GM12874 (cell line): ENCODE measurements at regions not wholly inside any gene's neighbourhood (a gene's known extent, or its start where the extent isn't known, plus 50 kb on each side); places are given as distances from the start of the nearest gene placed in this dataset.

ENCODE experiments used
- CTCF ChIP-seq: IDR thresholded peaks from 2 replicates; pipeline ENCODE4 v1.5.1; 2011; ENCODE audit warnings: low read depth, mild to moderate bottlenecking, control low read depth, low read length, moderate library complexity; ENCODE audit not compliant: insufficient read depth

DNA sequence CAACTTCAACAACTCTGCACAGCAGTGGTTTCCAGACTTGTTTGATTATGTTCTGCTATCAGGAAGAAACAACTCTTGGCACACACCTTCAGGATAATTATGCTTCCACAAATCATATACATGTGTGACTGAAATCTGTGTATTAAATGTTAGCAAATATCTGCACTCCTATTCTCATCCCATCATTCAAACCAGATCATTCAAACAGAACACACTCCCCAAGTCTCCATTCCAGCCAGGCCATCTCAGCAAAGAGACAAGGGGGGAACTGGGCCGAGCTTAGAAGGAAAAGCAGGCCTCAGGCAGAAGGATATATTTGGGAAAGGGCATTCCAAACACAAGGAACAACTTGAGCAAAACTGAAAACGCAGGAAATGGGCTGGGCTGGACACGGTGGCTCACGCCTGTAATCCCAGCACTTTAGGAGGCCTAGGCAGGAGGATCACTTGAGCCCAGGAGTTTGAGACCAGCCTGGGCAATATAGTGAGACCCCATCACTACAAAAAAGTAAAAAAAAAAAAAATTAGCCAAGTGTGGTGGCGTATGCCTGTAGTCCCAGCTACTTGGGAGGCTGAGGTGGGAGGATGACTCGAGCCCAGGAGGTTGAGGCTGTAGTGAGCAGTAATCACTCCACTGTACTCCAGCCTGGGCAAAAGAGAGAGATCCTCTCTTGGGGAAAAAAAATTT, 62.7 kb downstream of the ZFP36L2 start:
- no peak for TF ChIP-seq CTCF

- TF ChIP-seq CTCF, result no peak
Observed at GRCh38 chr2:43162511-43162776, 64.0 kb downstream of the ZFP36L2 start.

GRCh38 chr2:43161650-43162510, 64.5 kb downstream of the ZFP36L2 start:
- no peak for TF ChIP-seq CTCF

- TF ChIP-seq CTCF, result no peak
Observed at GRCh38 chr2:43160778-43161177, 65.6 kb downstream of the ZFP36L2 start.

DNA sequence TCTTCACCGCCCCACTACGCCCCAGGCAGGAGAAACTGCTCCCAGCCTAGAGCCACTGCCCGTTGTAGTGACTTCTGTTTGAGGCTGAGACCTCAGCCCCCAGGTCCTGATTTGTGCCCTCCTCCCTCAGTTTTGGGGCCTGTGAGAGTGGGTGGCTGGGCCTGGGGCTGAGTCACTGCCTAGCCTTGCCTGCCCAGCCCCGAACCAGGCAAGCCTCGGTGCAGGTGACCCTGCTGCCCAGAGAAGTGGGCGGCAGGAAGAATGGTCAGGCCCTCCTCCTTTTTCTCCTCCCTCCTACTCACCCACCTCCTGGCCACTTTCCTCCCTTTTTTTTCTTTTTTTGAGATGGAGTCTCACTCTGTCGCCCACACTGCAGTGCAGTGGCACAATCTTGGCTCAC, 66.6 kb downstream of the ZFP36L2 start:
- TF ChIP-seq CTCF, result no peak

DNA sequence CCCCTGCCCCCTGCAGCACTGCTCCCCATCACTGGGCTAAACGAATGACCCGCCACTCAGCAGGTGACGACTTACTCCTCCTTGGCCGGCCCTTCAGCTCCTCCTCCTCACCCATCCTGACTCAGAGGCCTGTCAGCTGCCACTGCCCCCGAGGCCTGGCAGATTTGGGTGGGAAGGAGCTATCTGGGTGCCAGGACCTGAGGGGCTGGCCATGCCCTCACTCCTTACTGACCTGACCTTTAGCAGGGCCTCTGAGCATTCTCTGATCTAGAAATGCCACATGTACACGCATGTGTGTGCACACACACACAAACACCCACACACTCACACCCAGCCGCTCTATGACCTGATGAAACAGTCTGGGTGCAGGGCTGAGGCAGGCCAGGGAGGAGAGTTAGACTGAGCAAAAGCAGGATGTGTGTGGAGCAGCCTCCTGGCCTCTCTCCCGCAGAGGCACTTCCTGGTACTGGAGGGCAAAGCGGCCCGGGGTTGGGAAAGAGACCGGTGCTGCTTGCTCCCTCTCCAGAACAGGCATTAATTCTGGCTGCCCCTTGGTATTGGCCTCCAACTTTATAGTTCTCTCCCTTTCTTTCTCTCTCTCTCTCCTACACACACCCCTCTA, 68.0 kb downstream of the ZFP36L2 start:
- TF ChIP-seq CTCF, result no peak

GRCh38 chr2:43157506-43158246, 68.7 kb downstream of the ZFP36L2 start:
- no peak for TF ChIP-seq CTCF
